ENCODE measurements at regions not wholly inside any gene's neighbourhood (a gene's known extent, or its start where the extent isn't known, plus 50 kb on each side); places are given as distances from the start of the nearest gene placed in this dataset.
"Not testable (repeated sequence)": the region's sequence is repeated elsewhere in the genome, so short reads cannot be mapped to it uniquely, and the experiment has no call there.

- DNase-seq: no peak
Observed at GRCh38 chr14:77985211-77985615, 185.0 kb upstream of the NRXN3 start.

GRCh38 chr14:77986773-77987172, 183.4 kb upstream of the NRXN3 start:
- no peak for DNase-seq

GRCh38 chr14:77988096-77988870, 181.9 kb upstream of the NRXN3 start:
- no peak for DNase-seq

GRCh38 chr14:77988970-77989369, 181.2 kb upstream of the NRXN3 start:
- DNase-seq: no peak

GRCh38 chr14:77989441-77989991, 180.7 kb upstream of the NRXN3 start:
- DNase-seq: no peak

- DNase-seq: no peak
Observed at GRCh38 chr14:77990337-77990736, 179.8 kb upstream of the NRXN3 start.

GRCh38 chr14:77991128-77991772, 178.9 kb upstream of the NRXN3 start:
- no peak for DNase-seq

GRCh38 chr14:78005325-78005724, 164.8 kb upstream of the NRXN3 start:
- no peak for DNase-seq

GRCh38 chr14:78007160-78007559, 163.0 kb upstream of the NRXN3 start:
- no peak for DNase-seq

- no peak for DNase-seq
Observed at GRCh38 chr14:78010688-78011087, 159.5 kb upstream of the NRXN3 start.

GRCh38 chr14:78013911-78014310, 156.3 kb upstream of the NRXN3 start:
- not testable (repeated sequence) for DNase-seq

- DNase-seq: no peak
Observed at GRCh38 chr14:78016532-78016931, 153.6 kb upstream of the NRXN3 start.

- no peak for DNase-seq
Observed at GRCh38 chr14:78018283-78018682, 151.9 kb upstream of the NRXN3 start.

GRCh38 chr14:78022059-78022458, 148.1 kb upstream of the NRXN3 start:
- DNase-seq: peak; percentile 40

- no peak for DNase-seq
Observed at GRCh38 chr14:78023112-78023511, 147.1 kb upstream of the NRXN3 start.

GRCh38 chr14:78028471-78028870, 141.7 kb upstream of the NRXN3 start:
- DNase-seq: no peak

GRCh38 chr14:78029601-78030372, 140.4 kb upstream of the NRXN3 start:
- peak; percentile 69 for DNase-seq

- DNase-seq: no peak
Observed at GRCh38 chr14:78043349-78043748, 126.8 kb upstream of the NRXN3 start.

GRCh38 chr14:78048120-78048519, 122.1 kb upstream of the NRXN3 start:
- no peak for DNase-seq

GRCh38 chr14:78056890-78057289, 113.3 kb upstream of the NRXN3 start:
- not testable (repeated sequence) for DNase-seq

- DNase-seq: no peak
Observed at GRCh38 chr14:78070344-78070743, 99.8 kb upstream of the NRXN3 start.

GRCh38 chr14:78071016-78071549, 99.1 kb upstream of the NRXN3 start:
- no peak for DNase-seq

GRCh38 chr14:78073028-78073427, 97.1 kb upstream of the NRXN3 start:
- DNase-seq: no peak

Data from NCI-H2081 treated with DMSO at 0.1 percent for 48 hours (cell line).